Stimulated activated CD4-positive, alpha-beta T cell treated with anti-CD3 and anti-CD28 coated beads, Interleukin-12 subunit alpha, Interleukin-12 subunit beta, amount 100 ng/mL, for 24 hours (primary cell): ENCODE measurements at regions not wholly inside any gene's neighbourhood (a gene's known extent, or its start where the extent isn't known, plus 50 kb on each side); places are given as distances from the start of the nearest gene placed in this dataset.

Experiments used
- DNase-seq, 2 experiments: peaks; one replicate each; pipeline ENCODE4 v3.0.0-alpha.2; 2020; ENCODE audit warnings: low read depth in 2 of 2

DNA sequence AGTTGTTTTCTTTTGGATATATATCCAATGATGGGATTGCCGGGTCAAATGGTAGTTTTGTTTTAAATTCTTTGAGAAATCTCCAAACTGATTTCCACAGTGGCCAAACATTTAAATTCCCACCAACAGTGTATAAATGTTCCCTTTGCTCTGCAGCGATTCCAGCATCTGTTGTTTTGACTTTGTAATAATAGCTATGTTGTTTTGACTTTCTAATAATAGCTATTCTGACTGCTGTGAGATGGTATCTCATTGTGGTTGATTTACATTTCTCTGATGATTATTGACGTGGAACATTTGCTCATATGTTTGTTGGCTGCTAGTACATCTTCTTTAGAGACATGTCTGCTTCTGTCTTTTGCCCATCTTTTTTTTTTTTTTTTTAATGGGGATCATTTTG, 332.2 kb upstream of the GBE1 start:
- DNase-seq, result no peak

GRCh38 chr3:82088749-82089148, 327.3 kb upstream of the GBE1 start:
- DNase-seq, result no peak

GRCh38 chr3:82087958-82088357, 326.5 kb upstream of the GBE1 start:
- DNase-seq, result no peak

GRCh38 chr3:82085851-82086475, 324.5 kb upstream of the GBE1 start:
- no peak for DNase-seq

DNA sequence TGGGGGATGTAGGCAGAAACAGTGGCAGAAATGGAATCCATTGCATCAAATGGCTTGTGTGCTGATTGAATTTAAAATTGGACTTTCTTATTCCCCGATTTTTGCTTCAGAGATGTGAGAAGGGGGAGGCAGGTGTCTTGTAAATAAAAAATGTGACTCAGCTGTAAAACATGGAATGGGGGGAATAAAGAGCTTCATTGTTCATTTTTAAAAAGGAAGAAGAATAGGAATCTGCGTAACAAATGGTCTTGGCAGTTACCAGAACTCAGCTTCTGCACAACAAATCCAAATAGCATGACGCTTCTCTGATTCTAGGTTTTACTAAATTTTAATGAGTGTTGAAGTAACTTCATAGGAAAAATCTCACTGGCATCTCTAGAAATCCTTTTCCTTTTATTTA, 323.9 kb upstream of the GBE1 start:
- no peak for DNase-seq

- no peak for DNase-seq
Observed at GRCh38 chr3:82084824-82085223, 323.4 kb upstream of the GBE1 start.

DNA sequence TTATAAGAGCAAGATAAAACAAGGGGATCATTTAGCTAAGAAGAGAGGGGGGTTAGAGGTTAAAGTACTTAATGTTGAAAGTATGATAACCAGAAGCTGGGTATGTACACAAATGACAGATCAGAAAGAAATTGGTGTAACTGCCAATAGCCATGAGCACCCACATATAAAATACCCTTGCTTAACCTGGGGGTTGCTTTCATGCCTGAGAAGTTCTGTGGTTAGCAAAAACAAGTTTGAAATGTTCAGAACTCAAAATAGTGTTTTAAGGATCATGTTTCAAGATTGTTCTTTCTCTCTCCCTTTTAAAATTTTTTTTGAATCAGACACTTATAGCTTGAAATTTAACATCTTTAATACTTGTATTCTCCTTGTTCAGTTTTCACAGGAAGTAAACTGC, 321.4 kb upstream of the GBE1 start:
- no peak for DNase-seq

DNA sequence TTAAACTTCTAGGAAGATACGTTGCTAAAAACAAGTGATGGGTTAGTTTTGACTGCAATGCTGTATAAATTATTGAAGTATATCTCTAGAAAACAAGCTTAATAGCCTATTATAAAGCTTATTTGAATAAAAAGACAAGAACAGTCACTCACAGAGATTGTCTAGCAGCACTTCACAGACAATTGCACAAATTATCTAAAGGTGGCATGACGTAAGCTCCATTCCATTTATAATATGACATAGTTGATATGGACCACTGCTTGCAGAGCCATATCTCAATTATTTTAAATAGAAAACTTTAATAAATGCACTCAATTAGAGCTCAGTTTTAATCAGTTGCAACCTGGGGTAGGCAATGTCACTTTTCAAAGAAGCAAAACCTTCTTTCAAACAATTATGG, 319.9 kb upstream of the GBE1 start:
- no peak for DNase-seq

DNA sequence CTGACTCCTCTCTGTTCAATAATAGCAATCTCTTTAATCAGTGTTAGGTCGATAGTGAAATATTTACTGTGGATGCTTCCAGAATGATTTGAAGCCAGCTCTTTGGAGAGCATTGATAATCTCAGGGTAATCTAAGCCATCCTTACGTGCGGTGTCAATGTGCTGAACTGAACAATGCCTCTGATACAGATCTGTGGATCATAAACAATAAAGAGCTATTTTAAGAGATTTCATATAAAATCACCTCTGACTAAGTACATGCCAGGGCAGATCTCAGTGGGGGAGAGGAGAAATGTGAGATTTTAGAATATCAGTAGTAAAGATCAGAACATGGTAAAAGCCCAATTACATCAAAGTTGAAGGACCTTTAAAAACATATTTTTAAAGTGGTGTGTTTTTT, 319.3 kb upstream of the GBE1 start:
- DNase-seq, result no peak

GRCh38 chr3:82080261-82080660, 318.8 kb upstream of the GBE1 start:
- DNase-seq, result no peak

- no peak for DNase-seq
Observed at GRCh38 chr3:82079335-82079890, 318.0 kb upstream of the GBE1 start.

DNA sequence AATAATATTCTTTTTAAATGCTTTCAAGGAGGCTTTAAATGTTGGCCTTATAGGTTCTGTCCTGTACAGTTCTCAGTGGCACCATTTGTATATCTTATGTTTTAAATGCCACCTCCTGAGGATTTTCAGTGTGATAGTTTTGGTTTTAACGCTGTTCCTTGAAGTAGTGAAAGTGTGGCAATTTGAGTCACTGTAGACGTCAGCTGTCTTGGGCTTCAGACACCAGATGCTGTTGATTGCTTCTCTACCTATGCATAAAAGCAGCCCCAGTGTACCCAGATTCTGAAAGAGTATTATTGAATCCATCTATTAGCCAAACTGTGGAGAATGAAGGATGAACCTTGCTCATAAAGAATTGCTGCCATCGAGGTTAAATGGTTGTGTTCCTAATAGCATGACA, 316.8 kb upstream of the GBE1 start:
- DNase-seq, result no peak

- no peak for DNase-seq
Observed at GRCh38 chr3:82067420-82067819, 306.0 kb upstream of the GBE1 start.

- no peak for DNase-seq
Observed at GRCh38 chr3:82058809-82059208, 297.4 kb upstream of the GBE1 start.

GRCh38 chr3:82055792-82056191, 294.3 kb upstream of the GBE1 start:
- no peak for DNase-seq

GRCh38 chr3:82054849-82055248, 293.4 kb upstream of the GBE1 start:
- no peak for DNase-seq

DNA sequence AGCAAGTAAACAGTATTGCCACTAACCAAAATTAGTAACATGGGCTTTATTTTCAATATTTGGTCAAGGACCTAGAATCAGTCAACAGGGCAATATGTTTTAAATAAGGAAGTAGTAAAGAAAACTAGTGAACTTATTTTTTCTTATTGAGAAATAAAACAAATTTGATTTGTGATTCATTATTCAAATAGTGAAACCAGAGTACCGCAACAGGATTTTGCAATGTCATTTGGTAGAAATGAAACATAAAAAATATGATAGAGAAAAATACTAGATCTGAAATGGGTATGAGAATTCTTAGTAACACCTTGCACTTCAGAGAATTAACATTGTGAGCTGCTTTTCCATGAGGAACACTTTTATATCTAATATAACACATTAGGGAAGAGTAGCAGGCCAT, 291.8 kb upstream of the GBE1 start:
- DNase-seq, result no peak

DNA sequence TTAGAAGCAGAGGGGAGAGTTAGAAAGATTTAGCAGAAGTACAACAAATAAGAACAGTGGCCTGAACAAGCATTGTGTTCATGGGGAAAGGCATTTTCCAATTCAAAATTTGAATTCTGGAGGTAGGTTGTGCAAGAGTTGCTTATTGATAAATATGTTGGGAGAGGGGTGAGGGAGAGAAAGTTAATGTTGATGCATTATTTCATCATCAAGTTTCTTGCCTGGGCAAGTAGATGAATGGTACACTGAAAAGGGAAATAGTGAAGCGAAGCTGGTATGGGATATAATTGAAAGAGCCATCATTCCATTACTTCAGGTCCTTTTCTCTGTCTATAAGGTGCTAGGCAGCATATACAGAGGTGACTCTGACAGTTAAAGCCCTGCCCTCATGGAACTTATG, 288.9 kb upstream of the GBE1 start:
- DNase-seq, result no peak

DNA sequence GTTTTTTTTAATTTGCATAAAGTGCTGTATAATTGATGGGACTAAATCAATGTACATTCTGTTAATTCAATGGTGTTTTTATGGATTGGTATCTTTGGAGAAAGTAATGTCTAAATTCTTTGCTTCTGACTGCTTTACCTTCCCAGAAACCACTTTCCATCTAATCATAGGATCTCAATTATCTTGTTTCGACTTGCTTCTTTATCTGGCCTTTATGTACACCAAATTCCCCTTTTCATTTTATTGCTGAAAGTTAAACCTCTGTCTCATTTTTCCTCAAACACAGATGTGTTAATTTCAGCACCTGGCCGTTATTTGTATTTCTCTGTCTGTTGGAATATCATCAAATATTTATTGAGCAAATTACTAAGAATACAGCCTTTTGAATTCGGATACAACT, 287.3 kb upstream of the GBE1 start:
- DNase-seq, result no peak

DNA sequence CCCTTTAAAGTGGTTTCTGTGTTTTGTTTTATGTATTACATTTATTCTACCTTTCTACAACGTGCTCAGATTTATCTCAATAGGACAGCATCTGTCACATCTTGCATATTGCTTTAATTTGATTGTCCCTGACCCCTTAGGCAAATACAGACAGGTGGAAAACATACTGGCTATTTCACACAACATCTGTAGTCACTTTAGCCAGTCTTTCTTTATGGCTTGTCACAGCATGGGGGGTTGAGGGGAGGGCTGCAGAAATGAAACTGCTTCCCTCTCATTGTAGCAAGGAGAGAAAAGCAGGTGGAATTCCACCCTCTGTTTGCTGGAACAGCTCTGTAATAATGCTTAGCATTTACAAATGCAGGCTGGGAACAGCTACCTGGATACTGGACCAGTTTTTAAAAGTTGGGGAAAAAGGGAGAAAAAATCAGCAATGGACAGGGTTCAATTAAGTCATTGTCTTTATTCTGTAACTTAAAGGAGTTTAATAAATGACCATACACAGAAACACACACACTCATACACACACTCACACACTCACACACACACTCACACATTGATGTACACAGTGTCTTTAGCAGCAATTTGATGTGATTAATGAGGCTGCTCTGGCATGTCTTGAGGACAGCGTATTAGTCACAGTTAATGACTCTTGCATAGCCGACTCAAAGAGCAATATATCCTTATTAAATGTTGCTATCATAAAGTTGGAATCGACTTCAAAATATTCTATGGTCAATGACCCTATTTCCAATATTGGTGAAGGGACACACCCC, 283.7 kb upstream of the GBE1 start:
- no peak for DNase-seq

DNA sequence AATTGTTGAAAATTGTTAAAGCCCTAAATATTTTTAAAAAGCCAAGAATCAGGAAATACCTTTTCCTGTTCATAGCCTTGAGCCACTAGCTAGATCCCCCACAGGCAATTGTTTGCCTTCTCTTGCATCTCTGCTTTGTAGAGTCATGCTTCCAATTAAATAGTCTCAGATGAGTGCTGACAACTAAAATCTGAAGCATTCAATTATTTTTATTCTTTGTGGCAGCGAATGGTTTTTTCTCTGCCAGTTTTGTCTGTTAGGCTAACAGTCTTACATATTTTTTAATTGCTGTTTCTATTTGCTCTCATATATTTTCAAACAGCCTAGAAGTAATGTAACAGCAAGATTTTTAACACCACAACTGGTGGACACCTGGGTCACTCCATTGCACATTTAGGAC, 277.1 kb upstream of the GBE1 start:
- DNase-seq, result no peak

- no peak for DNase-seq
Observed at GRCh38 chr3:82033186-82033585, 271.7 kb upstream of the GBE1 start.

DNA sequence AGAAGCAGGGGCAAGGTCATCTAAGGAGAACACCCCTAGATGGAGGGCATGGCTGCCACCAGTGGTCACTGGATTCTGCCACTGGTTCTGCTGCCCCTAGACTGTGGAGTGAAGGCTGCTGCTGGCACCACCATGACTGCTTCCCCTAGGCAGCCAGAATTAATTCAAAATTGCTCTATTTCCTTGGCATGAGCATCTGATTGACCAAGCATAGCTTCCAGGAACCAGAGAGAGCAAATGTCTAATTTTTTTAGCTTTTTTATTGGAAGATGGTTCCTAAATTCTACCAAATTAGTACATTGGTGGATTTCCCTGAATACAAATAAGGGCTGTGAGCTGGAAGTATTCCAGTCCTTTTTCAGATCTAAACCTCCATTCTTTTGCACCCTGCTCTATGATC, 270.2 kb upstream of the GBE1 start:
- no peak for DNase-seq

DNA sequence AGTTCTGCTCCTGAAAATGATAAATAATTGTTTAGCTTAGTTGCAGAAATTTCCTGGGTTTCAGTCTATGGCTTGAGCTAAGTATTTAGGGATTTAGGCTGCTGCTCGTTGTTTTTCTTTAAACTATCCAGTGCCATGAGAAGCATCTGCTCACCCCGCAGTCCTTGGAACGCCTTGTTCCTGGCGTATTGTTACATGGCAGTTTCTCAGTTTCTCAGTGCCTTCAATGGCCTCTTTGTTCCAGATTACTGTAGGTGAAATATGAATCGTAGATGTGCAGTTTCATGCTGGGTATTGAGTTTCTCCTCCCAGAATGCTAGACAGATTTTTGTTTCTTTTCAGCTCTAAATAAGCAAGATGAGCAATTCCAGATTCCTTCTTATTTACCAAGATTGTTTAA, 269.5 kb upstream of the GBE1 start:
- no peak for DNase-seq
